ENCODE measurements at regions not wholly inside any gene's neighbourhood (a gene's known extent, or its start where the extent isn't known, plus 50 kb on each side); places are given as distances from the start of the nearest gene placed in this dataset.
A peak's percentile ranks its signal among the peaks of the same experiment; 100 is the strongest.

GRCh38 chr4:62522273-62522672 is 1322.1 kb downstream of the ADGRL3 start:
- H3K27ac ChIP-seq: no peak overlapping the region
- TF ChIP-seq EP300 (IDR thresholded peaks at IDR 0.05) (no peak), POLR2AphosphoS5 (IDR thresholded peaks at IDR 0.05) (no peak), POLR2A (IDR thresholded peaks at IDR 0.05) (no peak)
- TF ChIP-seq, protein P1, sequence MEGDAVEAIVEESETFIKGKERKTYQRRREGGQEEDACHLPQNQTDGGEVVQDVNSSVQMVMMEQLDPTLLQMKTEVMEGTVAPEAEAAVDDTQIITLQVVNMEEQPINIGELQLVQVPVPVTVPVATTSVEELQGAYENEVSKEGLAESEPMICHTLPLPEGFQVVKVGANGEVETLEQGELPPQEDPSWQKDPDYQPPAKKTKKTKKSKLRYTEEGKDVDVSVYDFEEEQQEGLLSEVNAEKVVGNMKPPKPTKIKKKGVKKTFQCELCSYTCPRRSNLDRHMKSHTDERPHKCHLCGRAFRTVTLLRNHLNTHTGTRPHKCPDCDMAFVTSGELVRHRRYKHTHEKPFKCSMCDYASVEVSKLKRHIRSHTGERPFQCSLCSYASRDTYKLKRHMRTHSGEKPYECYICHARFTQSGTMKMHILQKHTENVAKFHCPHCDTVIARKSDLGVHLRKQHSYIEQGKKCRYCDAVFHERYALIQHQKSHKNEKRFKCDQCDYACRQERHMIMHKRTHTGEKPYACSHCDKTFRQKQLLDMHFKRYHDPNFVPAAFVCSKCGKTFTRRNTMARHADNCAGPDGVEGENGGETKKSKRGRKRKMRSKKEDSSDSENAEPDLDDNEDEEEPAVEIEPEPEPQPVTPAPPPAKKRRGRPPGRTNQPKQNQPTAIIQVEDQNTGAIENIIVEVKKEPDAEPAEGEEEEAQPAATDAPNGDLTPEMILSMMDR (IDR thresholded peaks at IDR 0.05): no peak
- no peak overlapping the region for H3K4me3 ChIP-seq
- DNase-seq (peak in 1 of 2 donors; percentile 29), ATAC-seq (ENCODE audit: low FRiP score in 2 of 2) (no peak)
- H3K27me3 ChIP-seq: no peaks in the 10 kb centered on the region
- H3K36me3 ChIP-seq: no peaks in the 10 kb centered on the region
- 84 to 89% methylated on average over 7 to 11 of the region's 11 CpGs for WGBS, 2 donors
- peaks cover 0 to 3% (median 0%) of the 10 kb centered on the region in 4 donors for H3K9me3 ChIP-seq
- H3K4me1 ChIP-seq: no peaks in the 10 kb centered on the region

GRCh38 chr4:62517716-62518115 is 1317.6 kb downstream of the ADGRL3 start:
- H3K4me1 ChIP-seq: no peaks in the 10 kb centered on the region
- H3K36me3 ChIP-seq: no peaks in the 10 kb centered on the region
- WGBS, 2 donors: 38 to 53% methylated on average over 1 of the region's 1 CpG
- H3K27me3 ChIP-seq: no peaks in the 10 kb centered on the region
- H3K27ac ChIP-seq: no peak overlapping the region
- H3K4me3 ChIP-seq: no peak overlapping the region
- ATAC-seq (ENCODE audit: low FRiP score in 2 of 2): peak in 1 of 2 donors; percentile 59
- DNase-seq: no peak
- H3K9me3 ChIP-seq: no peaks in the 10 kb centered on the region
- TF ChIP-seq POLR2AphosphoS5 (IDR thresholded peaks at IDR 0.05) (no peak), EP300 (IDR thresholded peaks at IDR 0.05) (no peak), POLR2A (IDR thresholded peaks at IDR 0.05) (no peak)
- TF ChIP-seq, protein P1 (IDR thresholded peaks at IDR 0.05): no peak

GRCh38 chr4:62513306-62513705 is 1313.2 kb downstream of the ADGRL3 start:
- no peak for TF ChIP-seq POLR2A (IDR thresholded peaks at IDR 0.05)
- TF ChIP-seq EP300 (IDR thresholded peaks at IDR 0.05): no peak
- TF ChIP-seq, protein P1 (IDR thresholded peaks at IDR 0.05): no peak
- no peak for TF ChIP-seq POLR2AphosphoS5 (IDR thresholded peaks at IDR 0.05)
- 55 to 58% methylated on average over 2 of the region's 2 CpGs for WGBS, 2 donors
- Histone ChIP-seq H3K9me3 (no peaks in the 10 kb centered on the region), H3K4me3 (no peak overlapping the region), H3K27ac (no peak overlapping the region), H3K36me3 (no peaks in the 10 kb centered on the region), H3K4me1 (no peaks in the 10 kb centered on the region), H3K27me3 (no peaks in the 10 kb centered on the region)
- no peak for ATAC-seq (ENCODE audit: low FRiP score in 2 of 2)
- no peak for DNase-seq

- Histone ChIP-seq H3K27ac (no peak overlapping the region), H3K4me3 (no peak overlapping the region), H3K9me3 (no peaks in the 10 kb centered on the region), H3K27me3 (no peaks in the 10 kb centered on the region), H3K36me3 (no peaks in the 10 kb centered on the region), H3K4me1 (no peaks in the 10 kb centered on the region)
- TF ChIP-seq POLR2AphosphoS5 (IDR thresholded peaks at IDR 0.05): no peak
- no peak for TF ChIP-seq POLR2A (IDR thresholded peaks at IDR 0.05)
- TF ChIP-seq, protein P1 (IDR thresholded peaks at IDR 0.05): no peak
- TF ChIP-seq EP300 (IDR thresholded peaks at IDR 0.05): no peak
- ATAC-seq (ENCODE audit: low FRiP score in 2 of 2) (no peak), DNase-seq (no peak)
- 55 to 66% methylated on average over 3 of the region's 3 CpGs for WGBS, 2 donors
Observed at GRCh38 chr4:62512271-62512670, 1312.1 kb downstream of the ADGRL3 start.

DNA sequence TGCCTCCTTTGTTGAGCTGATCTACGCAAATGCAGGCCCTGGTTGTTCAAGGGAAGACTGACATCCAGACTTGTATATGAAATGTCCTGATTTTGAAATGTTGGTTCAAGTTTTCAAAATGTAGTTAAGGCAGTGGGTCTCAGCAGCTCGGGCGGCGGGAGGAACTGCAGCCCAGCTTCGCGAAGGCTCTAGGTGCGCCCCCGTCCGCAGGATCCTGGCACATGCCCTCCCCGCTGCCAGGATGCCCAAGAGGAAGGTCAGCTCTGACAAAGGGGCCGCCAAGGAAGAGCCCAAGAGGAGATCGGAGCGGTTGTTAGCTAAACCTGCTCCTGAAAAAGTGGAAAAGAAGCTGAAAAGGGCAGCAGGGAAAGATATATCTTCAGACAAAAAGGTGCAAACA is 1310.1 kb downstream of the ADGRL3 start:
- H3K27ac ChIP-seq: no peak overlapping the region
- TF ChIP-seq POLR2AphosphoS5 (IDR thresholded peaks at IDR 0.05): no peak
- TF ChIP-seq, protein P1 (IDR thresholded peaks at IDR 0.05): no peak
- no peak for TF ChIP-seq EP300 (IDR thresholded peaks at IDR 0.05)
- TF ChIP-seq POLR2A (IDR thresholded peaks at IDR 0.05): no peak
- WGBS, 2 donors: 92 to 97% methylated on average over 13 of the region's 13 CpGs

More for the DNA sequence above, 1310.1 kb downstream of the ADGRL3 start:
- H3K4me1 ChIP-seq: no peaks in the 10 kb centered on the region
- no peaks in the 10 kb centered on the region for H3K36me3 ChIP-seq
- DNase-seq (peak in 1 of 2 donors; percentile 42), ATAC-seq (ENCODE audit: low FRiP score in 2 of 2) (no peak)
- no peaks in the 10 kb centered on the region for H3K27me3 ChIP-seq
- H3K4me3 ChIP-seq: no peak overlapping the region
- no peaks in the 10 kb centered on the region for H3K9me3 ChIP-seq
